Islet precursor cell (in vitro differentiated cells): ENCODE measurements at regions not wholly inside any gene's neighbourhood (a gene's known extent, or its start where the extent isn't known, plus 50 kb on each side); places are given as distances from the start of the nearest gene placed in this dataset.

ENCODE experiments used
- DNase-seq: peaks from one replicate; pipeline ENCODE4 v3.0.0-alpha.2; 2018

GRCh38 chr6:105901583-105901982 lies 184.6 kb upstream of the PRDM1 start:
- no peak for DNase-seq

- peak; percentile 74 for DNase-seq
Measured at GRCh38 chr6:105900125-105900937, 185.8 kb upstream of the PRDM1 start.

- DNase-seq = no peak
Measured at GRCh38 chr6:105898286-105898685, 187.8 kb upstream of the PRDM1 start.

GRCh38 chr6:105897131-105897530 lies 189.0 kb upstream of the PRDM1 start:
- DNase-seq = no peak

- DNase-seq = no peak
Measured at GRCh38 chr6:105896821-105897095, 189.4 kb upstream of the PRDM1 start.

GRCh38 chr6:105896052-105896820 lies 189.9 kb upstream of the PRDM1 start:
- no peak for DNase-seq

- no peak for DNase-seq
Measured at GRCh38 chr6:105894556-105894955, 191.6 kb upstream of the PRDM1 start.

- no peak for DNase-seq
Measured at GRCh38 chr6:105893741-105894140, 192.4 kb upstream of the PRDM1 start.

GRCh38 chr6:105892577-105893262 lies 193.4 kb upstream of the PRDM1 start:
- no peak for DNase-seq

GRCh38 chr6:105890521-105891244 lies 195.5 kb upstream of the PRDM1 start:
- no peak for DNase-seq

GRCh38 chr6:105889902-105890301 lies 196.2 kb upstream of the PRDM1 start:
- DNase-seq = no peak

GRCh38 chr6:105886814-105887544 lies 199.2 kb upstream of the PRDM1 start:
- DNase-seq = no peak

GRCh38 chr6:105886066-105886813 lies 199.9 kb upstream of the PRDM1 start:
- DNase-seq = no peak

- DNase-seq = no peak
Measured at GRCh38 chr6:105884426-105884825, 201.7 kb upstream of the PRDM1 start.

- no peak for DNase-seq
Measured at GRCh38 chr6:105884011-105884410, 202.1 kb upstream of the PRDM1 start.

GRCh38 chr6:105882828-105883227 lies 203.3 kb upstream of the PRDM1 start:
- no peak for DNase-seq

GRCh38 chr6:105882121-105882803 lies 203.9 kb upstream of the PRDM1 start:
- DNase-seq = no peak

GRCh38 chr6:105881608-105882007 lies 204.5 kb upstream of the PRDM1 start:
- DNase-seq = no peak

GRCh38 chr6:105880030-105880492 lies 206.1 kb upstream of the PRDM1 start:
- DNase-seq = no peak

- no peak for DNase-seq
Measured at GRCh38 chr6:105879146-105879545, 207.0 kb upstream of the PRDM1 start.
